Psoas muscle (tissue), 7 donors: ENCODE measurements at regions not wholly inside any gene's neighbourhood (a gene's known extent, or its start where the extent isn't known, plus 50 kb on each side); places are given as distances from the start of the nearest gene placed in this dataset.

Experiments
- ATAC-seq, 4 donors: fragments of 200-7000 bp; cut with Tn5 transposase; one replicate each; pipeline ENCODE4 v1.9.1; 2020; ENCODE audit warnings: moderate library complexity in 3 of 4, mild to moderate bottlenecking in 2 of 4
- DNase-seq, 2 donors: peaks; one replicate each; pipeline ENCODE4 v3.0.0-alpha.2; 2020
- H3K27ac ChIP-seq: fragments of 200-600 bp; one replicate; pipeline ENCODE4 v1.8.0; 2022
- H3K27me3 ChIP-seq, 3 donors: fragments of 200-600 bp in 1 of 3; one replicate each; pipeline versions ENCODE4 v1.6.1 to v1.8.0; 2013 to 2022; ENCODE audit warnings: low read length in 2 of 3, mild to moderate bottlenecking in 2 of 3, moderate library complexity in 1 of 3; ENCODE audit not compliant: insufficient read depth in 3 of 3
- H3K36me3 ChIP-seq, 2 donors: fragments of 200-600 bp in 1 of 2; one replicate each; pipeline versions ENCODE4 v1.6.1 to v1.8.0; 2013 to 2022; ENCODE audit warnings: low read depth in 1 of 2, mild to moderate bottlenecking in 1 of 2, moderate library complexity in 1 of 2; ENCODE audit not compliant: insufficient read depth in 1 of 2
- H3K4me1 ChIP-seq: fragments of 200-600 bp; one replicate; pipeline ENCODE4 v1.8.0; 2022
- H3K4me3 ChIP-seq: fragments of 200-600 bp; one replicate; pipeline ENCODE4 v1.8.0; 2022; ENCODE audit warnings: mild to moderate bottlenecking
- H3K9me3 ChIP-seq: fragments of 200-600 bp; one replicate; pipeline ENCODE4 v1.8.0; 2022
- WGBS, 3 donors: extraction: QIAGEN DNeasy Blood & Tissue Kit; methylation state at CpG; one replicate each; pipeline versions ENCODE4 v1.1.6 to v1.1.7; 2013; 5-methylcytosine and 5-hydroxymethylcytosine counted together
- intact Hi-C, 2 donors: fragments of 100-400 bp; cut with DNase I; formaldehyde crosslinking; loops; one replicate each; pipeline versions ENCODE4 v1.11.0 to v1.14.2; 2022
- TF ChIP-seq, protein P1 (sequence below): fragments of 200-600 bp; IDR thresholded peaks from one replicate; pipeline ENCODE4 v1.8.0; 2022; ENCODE audit warnings: antibody characterized with exemption
- donor health status: healthy with polysubstance abuse.
- donor health status: DM: no; HTN: no; CAD: no; lungs with moderate emphysema.
- donor health status: Bipolar disorder and iron deficiency.
- donor health status: healthy.
- donor health status: DM: yes; HTN: yes; CAD: no.
- donor health status: DM: no; HTN: no; CAD: no.
- donor health status: DM: yes; HTN: yes; CAD: no.

DNA sequence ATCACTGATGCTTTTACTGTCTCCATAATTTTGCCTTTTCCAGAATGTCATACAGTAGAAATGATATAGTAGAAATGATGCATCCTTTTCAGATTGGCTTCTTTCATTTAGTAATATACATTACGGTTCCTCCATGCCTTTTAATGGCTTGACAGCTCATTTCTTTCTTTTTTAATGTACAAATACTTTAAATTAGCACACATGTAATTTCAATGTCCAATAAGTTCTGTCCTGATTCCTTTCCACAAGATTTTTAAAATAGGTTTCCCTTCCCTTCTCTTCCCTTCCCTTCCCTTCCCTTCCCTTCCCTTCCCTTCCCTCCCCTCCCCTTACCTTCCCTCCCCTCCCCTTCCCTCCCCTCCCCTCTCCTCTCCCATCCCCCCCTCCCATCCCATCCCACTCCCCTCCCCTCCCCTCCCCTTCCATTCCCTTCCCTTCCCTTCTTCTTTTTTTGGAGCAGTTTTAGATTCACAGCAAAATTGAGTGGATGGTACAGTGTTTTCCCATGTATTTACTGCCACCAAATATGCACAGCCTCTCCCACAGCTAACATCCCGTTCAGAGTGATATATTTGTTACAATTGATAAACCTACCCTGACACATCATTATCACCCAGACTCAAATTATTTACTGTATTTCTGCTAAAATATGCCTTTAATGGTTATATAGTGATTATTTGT is 398.8 kb downstream of the RNF144B start:
- DNase-seq (no peak), ATAC-seq (no peak)
- intact Hi-C loops, result no loop called here
- Histone ChIP-seq H3K4me3 (no peak overlapping the region), H3K9me3 (no peaks in the 10 kb centered on the region), H3K27me3 (no peaks in the 10 kb centered on the region), H3K36me3 (no peaks in the 10 kb centered on the region), H3K4me1 (no peaks in the 10 kb centered on the region), H3K27ac (no peak overlapping the region)
- TF ChIP-seq, protein P1, sequence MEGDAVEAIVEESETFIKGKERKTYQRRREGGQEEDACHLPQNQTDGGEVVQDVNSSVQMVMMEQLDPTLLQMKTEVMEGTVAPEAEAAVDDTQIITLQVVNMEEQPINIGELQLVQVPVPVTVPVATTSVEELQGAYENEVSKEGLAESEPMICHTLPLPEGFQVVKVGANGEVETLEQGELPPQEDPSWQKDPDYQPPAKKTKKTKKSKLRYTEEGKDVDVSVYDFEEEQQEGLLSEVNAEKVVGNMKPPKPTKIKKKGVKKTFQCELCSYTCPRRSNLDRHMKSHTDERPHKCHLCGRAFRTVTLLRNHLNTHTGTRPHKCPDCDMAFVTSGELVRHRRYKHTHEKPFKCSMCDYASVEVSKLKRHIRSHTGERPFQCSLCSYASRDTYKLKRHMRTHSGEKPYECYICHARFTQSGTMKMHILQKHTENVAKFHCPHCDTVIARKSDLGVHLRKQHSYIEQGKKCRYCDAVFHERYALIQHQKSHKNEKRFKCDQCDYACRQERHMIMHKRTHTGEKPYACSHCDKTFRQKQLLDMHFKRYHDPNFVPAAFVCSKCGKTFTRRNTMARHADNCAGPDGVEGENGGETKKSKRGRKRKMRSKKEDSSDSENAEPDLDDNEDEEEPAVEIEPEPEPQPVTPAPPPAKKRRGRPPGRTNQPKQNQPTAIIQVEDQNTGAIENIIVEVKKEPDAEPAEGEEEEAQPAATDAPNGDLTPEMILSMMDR, result no peak
- WGBS, 3 donors, result 43 to 65% (median 59%) methylated on average over 2 of the region's 2 CpGs

DNA sequence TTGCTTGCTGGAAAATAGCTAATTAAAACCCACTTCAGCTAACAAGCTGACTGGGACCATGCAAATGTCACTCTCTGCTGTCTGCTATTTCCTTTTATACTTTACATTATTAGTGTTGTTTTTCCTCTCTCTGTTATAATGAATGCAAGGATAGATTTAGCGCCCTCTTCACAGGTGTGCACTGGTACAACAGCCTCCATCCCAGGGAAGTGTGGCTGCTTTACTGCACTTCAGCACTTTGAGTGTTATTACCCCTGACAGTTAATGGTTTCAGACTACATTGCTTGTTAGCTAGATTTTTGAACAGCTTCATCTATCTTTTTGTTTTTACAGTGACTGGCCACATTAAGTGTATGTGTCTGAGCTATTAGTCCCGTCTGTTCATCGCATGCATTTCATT is 405.7 kb downstream of the RNF144B start:
- ATAC-seq (no peak), DNase-seq (no peak)
- 53 to 68% (median 62%) methylated on average over 3 of the region's 3 CpGs for WGBS, 3 donors
- intact Hi-C loops, result no loop called here
- Histone ChIP-seq H3K9me3 (no peaks in the 10 kb centered on the region), H3K4me1 (no peaks in the 10 kb centered on the region), H3K4me3 (no peak overlapping the region), H3K36me3 (no peaks in the 10 kb centered on the region), H3K27ac (no peak overlapping the region), H3K27me3 (no peaks in the 10 kb centered on the region)
- TF ChIP-seq, protein P1, result no peak

- TF ChIP-seq, protein P1, result no peak
- Histone ChIP-seq H3K36me3 (no peaks in the 10 kb centered on the region), H3K27ac (no peak overlapping the region), H3K4me1 (no peaks in the 10 kb centered on the region), H3K27me3 (no peaks in the 10 kb centered on the region), H3K9me3 (no peaks in the 10 kb centered on the region), H3K4me3 (no peak overlapping the region)
- no peak for DNase-seq
- ATAC-seq, result no peak
- WGBS, 3 donors, result 54 to 72% (median 70%) methylated on average over 5 of the region's 5 CpGs
- intact Hi-C loops, result no loop called here
Observed at GRCh38 chr6:18795726-18796125, 408.6 kb downstream of the RNF144B start.

- DNase-seq (no peak), ATAC-seq (no peak)
- TF ChIP-seq, protein P1, result no peak
- Histone ChIP-seq H3K27ac (no peak overlapping the region), H3K9me3 (peaks cover 22% of the 10 kb centered on the region), H3K36me3 (no peaks in the 10 kb centered on the region), H3K4me1 (no peaks in the 10 kb centered on the region), H3K27me3 (no peaks in the 10 kb centered on the region), H3K4me3 (no peak overlapping the region)
- 53 to 68% (median 64%) methylated on average over 3 of the region's 3 CpGs for WGBS, 3 donors
- intact Hi-C loops, result no loop called here
Observed at GRCh38 chr6:18820725-18821124, 433.6 kb downstream of the RNF144B start.
